Trophoblast cell (in vitro differentiated cells and primary cell): ENCODE measurements at regions not wholly inside any gene's neighbourhood (a gene's known extent, or its start where the extent isn't known, plus 50 kb on each side); places are given as distances from the start of the nearest gene placed in this dataset.

Experiments
- DNase-seq, 2 donors: peaks; one replicate each; pipeline ENCODE4 v3.0.0-alpha.2; 2016
- H2AFZ ChIP-seq: 2 replicates; pipeline ENCODE4 v1.6.1; 2013; ENCODE audit warnings: low read length, moderate library complexity, mild to moderate bottlenecking; ENCODE audit not compliant: insufficient read depth, poor library complexity
- H2AK5ac ChIP-seq: 2 replicates; pipeline ENCODE4 v1.6.1; 2013; ENCODE audit warnings: mild to moderate bottlenecking, low read length
- H2BK120ac ChIP-seq: 2 replicates; pipeline ENCODE4 v1.6.1; 2013; ENCODE audit warnings: low read length, mild to moderate bottlenecking, moderate library complexity; ENCODE audit not compliant: insufficient read depth, poor library complexity
- H2BK12ac ChIP-seq: 2 replicates; pipeline ENCODE4 v1.6.1; 2013; ENCODE audit warnings: mild to moderate bottlenecking, low read length, moderate library complexity
- H2BK5ac ChIP-seq: 2 replicates; pipeline ENCODE4 v1.6.1; 2013; ENCODE audit warnings: low read length, low read depth, moderate library complexity, mild to moderate bottlenecking; ENCODE audit not compliant: poor library complexity
- H3K14ac ChIP-seq: 2 replicates; pipeline ENCODE4 v1.6.1; 2013; ENCODE audit warnings: mild to moderate bottlenecking, low read length
- H3K18ac ChIP-seq: 2 replicates; pipeline ENCODE4 v1.6.1; 2013; ENCODE audit warnings: mild to moderate bottlenecking, low read length
- H3K23ac ChIP-seq: 2 replicates; pipeline ENCODE4 v1.6.1; 2013; ENCODE audit warnings: low read length
- H3K27ac ChIP-seq: 2 replicates; pipeline ENCODE4 v1.5.1; 2013; ENCODE audit warnings: low read depth, mild to moderate bottlenecking, inconsistent platforms, low read length, moderate library complexity
- H3K27me3 ChIP-seq: 2 replicates; pipeline ENCODE4 v1.6.1; 2013; ENCODE audit warnings: inconsistent platforms, mild to moderate bottlenecking, low read length, moderate library complexity; ENCODE audit not compliant: insufficient read depth
- H3K36me3 ChIP-seq, 2 experiments: 1 replicate in 1 of 2; 2 replicates in 1 of 2; pipeline ENCODE4 v1.6.1; 2013; ENCODE audit warnings: low read length in 2 of 2, mild to moderate bottlenecking in 2 of 2, moderate library complexity in 1 of 2; ENCODE audit not compliant: insufficient read depth in 2 of 2, control insufficient read depth in 1 of 2
- H3K4ac ChIP-seq: 2 replicates; pipeline ENCODE4 v1.6.1; 2013; ENCODE audit warnings: low read depth, mild to moderate bottlenecking, low read length, moderate library complexity
- H3K4me1 ChIP-seq, 2 experiments: 1 replicate in 1 of 2; 2 replicates in 1 of 2; pipeline ENCODE4 v1.6.1; 2013; ENCODE audit warnings: low read length in 2 of 2, mild to moderate bottlenecking in 2 of 2, moderate library complexity in 1 of 2; ENCODE audit not compliant: insufficient read depth in 2 of 2, control insufficient read depth in 1 of 2
- H3K4me2 ChIP-seq: 2 replicates; pipeline ENCODE4 v1.6.1; 2013; ENCODE audit warnings: inconsistent platforms, mild to moderate bottlenecking, low read length, moderate library complexity
- H3K4me3 ChIP-seq: 2 replicates; pipeline ENCODE4 v1.5.1; 2013; ENCODE audit warnings: mild to moderate bottlenecking, low read depth, low read length, inconsistent platforms
- H3K79me1 ChIP-seq: one replicate; pipeline ENCODE4 v1.6.1; 2013; ENCODE audit warnings: low read length
- H3K79me2 ChIP-seq: 2 replicates; pipeline ENCODE4 v1.6.1; 2013; ENCODE audit warnings: low read length, mild to moderate bottlenecking; ENCODE audit not compliant: control insufficient read depth, insufficient read depth, poor library complexity
- H3K9ac ChIP-seq: 2 replicates; pipeline ENCODE4 v1.6.1; 2013; ENCODE audit warnings: mild to moderate bottlenecking, low read length
- H3K9me3 ChIP-seq: 2 replicates; pipeline ENCODE4 v1.6.1; 2013; ENCODE audit warnings: low read depth, mild to moderate bottlenecking, control low read depth, inconsistent platforms, low read length; ENCODE audit not compliant: insufficient read depth
- H4K12ac ChIP-seq: 2 replicates; pipeline ENCODE4 v1.6.1; 2013; ENCODE audit warnings: low read depth, mild to moderate bottlenecking, low read length, moderate library complexity
- H4K8ac ChIP-seq: 2 replicates; pipeline ENCODE4 v1.6.1; 2013; ENCODE audit warnings: low read depth, mild to moderate bottlenecking, low read length, moderate library complexity
- H4K91ac ChIP-seq: one replicate; pipeline ENCODE4 v1.6.1; 2013; ENCODE audit warnings: low read depth, mild to moderate bottlenecking, low read length, moderate library complexity
- WGBS: extraction: QIAGEN DNeasy Blood & Tissue Kit; methylation state at CpG from one replicate; pipeline ENCODE4 v1.1.7; 2013; ENCODE audit warnings: missing lambda C conversion rate; ENCODE audit not compliant: insufficient read length, insufficient coverage; ENCODE audit errors: extremely low coverage; 5-methylcytosine and 5-hydroxymethylcytosine counted together

DNA sequence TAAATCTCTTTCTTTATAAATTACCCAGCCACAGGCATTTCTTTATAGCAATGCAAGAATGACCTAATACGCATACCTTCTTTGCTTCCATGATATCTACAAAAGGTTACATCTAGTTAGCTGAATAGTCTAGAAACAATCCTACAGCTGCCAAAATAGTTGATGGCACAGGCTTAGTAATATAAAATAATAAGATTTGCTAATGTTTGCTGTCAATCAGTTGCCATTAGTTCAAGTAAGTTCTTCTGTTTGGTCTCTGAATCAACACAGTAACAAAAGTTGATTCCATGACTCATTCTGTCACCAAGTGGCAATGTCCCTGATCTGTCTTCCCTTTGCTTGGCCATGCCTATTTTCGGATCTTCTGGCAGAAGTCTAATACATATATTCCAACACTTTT is 470.2 kb downstream of the SPRY1 start:
- no peak overlapping the region for H4K91ac ChIP-seq
- DNase-seq, result peak in 1 of 2 donors; percentile 20
- H3K79me1 ChIP-seq, result no peaks in the 10 kb centered on the region
- no peak overlapping the region for H4K8ac ChIP-seq
- H3K4me1 ChIP-seq, result peaks cover 0 to 2% of the 10 kb centered on the region in 2 experiments
- H3K36me3 ChIP-seq, result no peaks in the 10 kb centered on the region
- H3K4me3 ChIP-seq, result no peak overlapping the region
- H3K9ac ChIP-seq, result no peak overlapping the region
- no peak overlapping the region for H2BK12ac ChIP-seq
- H3K4me2 ChIP-seq, result no peak overlapping the region
- no peaks in the 10 kb centered on the region for H3K79me2 ChIP-seq
- H4K12ac ChIP-seq, result no peak overlapping the region
- H3K4ac ChIP-seq, result no peak overlapping the region
- no peak overlapping the region for H2AFZ ChIP-seq
- no peak overlapping the region for H3K23ac ChIP-seq
- H3K27ac ChIP-seq, result no peak overlapping the region
- H3K27me3 ChIP-seq, result no peaks in the 10 kb centered on the region
- no peak overlapping the region for H2BK5ac ChIP-seq
- WGBS, result no CpG with 5 or more reads among the region's 2 CpGs
- no peak overlapping the region for H3K14ac ChIP-seq
- H2AK5ac ChIP-seq, result no peak overlapping the region
- no peak overlapping the region for H3K18ac ChIP-seq
- H2BK120ac ChIP-seq, result no peak overlapping the region
- peaks cover 3% of the 10 kb centered on the region for H3K9me3 ChIP-seq

DNA sequence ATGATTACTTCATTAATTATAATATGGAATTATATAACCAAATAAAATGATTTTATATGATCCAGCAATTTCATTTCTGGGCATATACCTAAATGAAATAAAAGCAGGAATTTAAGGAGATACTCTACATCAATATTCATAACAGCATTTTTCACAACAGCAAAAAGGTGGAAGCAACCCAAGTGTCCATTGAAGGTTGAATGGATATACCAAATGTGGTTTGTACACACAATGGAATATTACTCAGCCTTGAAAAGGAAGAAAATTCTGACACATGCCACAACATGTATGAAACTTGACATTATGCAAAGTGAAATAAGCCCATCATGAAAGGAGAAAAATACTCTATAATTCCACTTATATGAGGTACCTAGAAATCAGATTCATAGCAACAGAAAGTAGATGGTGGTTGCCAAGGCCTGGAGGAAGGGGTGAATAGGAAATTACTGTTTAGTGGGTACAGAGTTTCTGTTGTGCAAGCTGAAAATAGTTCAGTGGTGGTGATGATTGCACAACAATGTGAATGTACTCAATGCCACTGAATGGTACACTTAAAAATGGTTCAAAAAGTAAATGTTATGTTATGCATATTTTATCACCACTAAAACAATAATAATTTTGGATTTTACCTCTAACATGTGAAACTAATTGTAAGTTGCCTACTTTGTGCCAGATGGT is 471.5 kb downstream of the SPRY1 start:
- H4K91ac ChIP-seq, result no peak overlapping the region
- H3K9ac ChIP-seq, result no peak overlapping the region
- H3K79me2 ChIP-seq, result no peaks in the 10 kb centered on the region
- no peak overlapping the region for H2BK5ac ChIP-seq
- no peak overlapping the region for H3K14ac ChIP-seq
- H2AK5ac ChIP-seq, result no peak overlapping the region
- H3K27me3 ChIP-seq, result no peaks in the 10 kb centered on the region
- H4K12ac ChIP-seq, result no peak overlapping the region
- peaks cover 3% of the 10 kb centered on the region for H3K9me3 ChIP-seq
- DNase-seq, result no peak
- no peak overlapping the region for H2AFZ ChIP-seq
- no peak overlapping the region for H3K4me2 ChIP-seq
- H2BK120ac ChIP-seq, result no peak overlapping the region
- no peak overlapping the region for H3K27ac ChIP-seq
- no peaks in the 10 kb centered on the region for H3K36me3 ChIP-seq
- no peak overlapping the region for H2BK12ac ChIP-seq
- no peak overlapping the region for H3K4ac ChIP-seq
- no peaks in the 10 kb centered on the region for H3K79me1 ChIP-seq
- H3K4me3 ChIP-seq, result no peak overlapping the region
- H4K8ac ChIP-seq, result no peak overlapping the region
- H3K23ac ChIP-seq, result no peak overlapping the region
- no peak overlapping the region for H3K18ac ChIP-seq
- peaks cover 0 to 2% of the 10 kb centered on the region in 2 experiments for H3K4me1 ChIP-seq

DNA sequence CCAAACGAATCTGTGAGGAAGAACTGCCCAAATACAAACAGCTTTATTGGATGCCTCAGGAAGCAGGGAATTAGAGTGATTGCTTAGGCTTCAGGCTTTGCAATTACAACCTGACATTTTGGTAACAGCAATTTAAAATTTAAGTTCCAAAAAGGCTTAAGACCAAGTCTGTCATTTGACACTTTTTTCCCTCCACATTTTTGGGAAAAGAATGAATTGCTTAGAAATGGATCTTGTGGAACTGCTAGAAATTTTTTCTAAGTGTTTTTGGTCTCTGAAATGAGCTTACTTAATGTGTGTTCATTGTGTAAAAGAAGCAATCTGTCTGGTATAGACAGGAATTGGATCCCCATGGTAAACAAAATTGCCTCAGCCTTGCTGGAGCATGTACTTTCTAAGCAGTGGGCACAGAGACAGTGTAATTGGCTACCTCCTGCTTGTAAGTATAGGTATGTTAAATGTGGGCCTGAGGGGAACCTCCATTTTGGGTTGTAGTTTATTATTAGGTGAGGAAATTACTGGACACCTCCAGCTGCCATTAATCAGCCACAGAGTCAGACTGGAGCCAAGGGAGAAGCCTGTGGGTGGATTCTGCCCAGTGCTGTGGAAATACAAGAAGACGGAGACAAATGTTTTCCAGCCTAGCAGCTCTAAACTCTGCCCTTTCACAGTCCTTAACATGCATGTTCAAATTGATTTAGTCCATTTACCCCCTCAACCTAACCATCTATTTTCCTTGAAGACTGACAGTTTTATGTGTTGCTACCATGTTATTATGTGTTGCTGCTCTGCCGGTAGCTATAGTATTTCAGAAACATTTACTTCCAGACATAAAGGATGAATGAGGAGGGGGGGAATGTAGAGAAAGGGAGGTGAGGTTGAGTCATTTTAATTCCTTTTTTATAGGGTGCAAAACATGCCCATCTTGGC is 473.0 kb downstream of the SPRY1 start:
- no peak overlapping the region for H2BK12ac ChIP-seq
- no peaks in the 10 kb centered on the region for H3K79me1 ChIP-seq
- no peaks in the 10 kb centered on the region for H3K36me3 ChIP-seq
- peaks cover 0 to 2% of the 10 kb centered on the region in 2 experiments for H3K4me1 ChIP-seq
- H3K4ac ChIP-seq, result no peak overlapping the region
- no CpG with 5 or more reads among the region's 3 CpGs for WGBS
- no peak for DNase-seq
- no peak overlapping the region for H2BK120ac ChIP-seq
- no peak overlapping the region for H3K4me2 ChIP-seq
- H3K23ac ChIP-seq, result no peak overlapping the region
- no peak overlapping the region for H4K91ac ChIP-seq
- no peak overlapping the region for H2BK5ac ChIP-seq
- no peak overlapping the region for H3K18ac ChIP-seq
- peaks cover 3% of the 10 kb centered on the region for H3K9me3 ChIP-seq
- H3K4me3 ChIP-seq, result no peak overlapping the region
- H2AFZ ChIP-seq, result no peak overlapping the region
- no peaks in the 10 kb centered on the region for H3K27me3 ChIP-seq
- H3K9ac ChIP-seq, result no peak overlapping the region
- H4K8ac ChIP-seq, result no peak overlapping the region
- H3K79me2 ChIP-seq, result no peaks in the 10 kb centered on the region
- H3K27ac ChIP-seq, result no peak overlapping the region
- no peak overlapping the region for H2AK5ac ChIP-seq
- H4K12ac ChIP-seq, result no peak overlapping the region
- H3K14ac ChIP-seq, result no peak overlapping the region

DNA sequence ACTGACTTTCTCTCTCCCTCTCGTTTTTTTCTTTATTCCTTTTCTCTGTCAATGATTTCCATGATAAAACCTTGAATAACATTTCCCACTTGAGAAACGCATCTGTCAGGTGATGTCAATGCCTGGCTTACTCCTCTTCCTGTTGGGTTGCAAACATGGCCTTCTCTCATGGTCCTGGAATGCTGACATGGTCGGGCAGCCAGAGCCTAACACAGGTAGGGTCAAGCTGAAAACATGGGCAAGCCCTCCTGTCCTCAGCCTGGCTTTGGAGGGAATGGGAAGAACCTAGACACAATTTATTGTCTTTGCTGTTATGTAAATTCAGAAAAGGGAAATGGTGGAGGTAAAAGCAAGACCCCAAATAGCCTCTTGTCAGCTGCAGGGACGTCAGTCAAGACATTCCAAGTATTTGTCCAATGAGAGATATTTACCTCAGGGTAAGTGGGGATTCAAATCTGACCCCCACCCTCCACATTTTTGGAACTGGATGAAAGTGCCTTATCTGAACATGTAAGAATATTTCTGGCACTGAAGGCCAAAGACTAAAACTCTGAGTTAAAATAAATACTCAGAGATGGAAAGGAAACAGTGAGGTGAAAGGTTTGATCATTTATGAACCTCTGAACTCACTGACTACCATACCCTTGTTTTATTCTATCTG is 473.8 kb downstream of the SPRY1 start:
- H3K4me2 ChIP-seq, result no peak overlapping the region
- WGBS, result no CpG with 5 or more reads among the region's 4 CpGs

More for the DNA sequence above, 473.8 kb downstream of the SPRY1 start:
- H3K4me3 ChIP-seq, result no peak overlapping the region
- no peak overlapping the region for H4K91ac ChIP-seq
- no peak overlapping the region for H2BK12ac ChIP-seq
- no peak overlapping the region for H2AK5ac ChIP-seq
- H2BK5ac ChIP-seq, result no peak overlapping the region
- no peaks in the 10 kb centered on the region for H3K27me3 ChIP-seq
- H4K12ac ChIP-seq, result no peak overlapping the region
- no peaks in the 10 kb centered on the region for H3K36me3 ChIP-seq
- no peaks in the 10 kb centered on the region for H3K79me2 ChIP-seq
- no peak overlapping the region for H4K8ac ChIP-seq
- no peak overlapping the region for H2AFZ ChIP-seq
- H3K23ac ChIP-seq, result no peak overlapping the region
- peaks cover 3% of the 10 kb centered on the region for H3K9me3 ChIP-seq
- H3K4me1 ChIP-seq, result peaks cover 0 to 2% of the 10 kb centered on the region in 2 experiments
- no peak overlapping the region for H3K27ac ChIP-seq
- DNase-seq, result peak in 1 of 2 donors; percentile 17
- H3K79me1 ChIP-seq, result no peaks in the 10 kb centered on the region
- no peak overlapping the region for H2BK120ac ChIP-seq
- no peak overlapping the region for H3K18ac ChIP-seq
- no peak overlapping the region for H3K14ac ChIP-seq
- H3K9ac ChIP-seq, result no peak overlapping the region
- H3K4ac ChIP-seq, result no peak overlapping the region
